22Rv1 (cell line): ENCODE measurements at regions not wholly inside any gene's neighbourhood (a gene's known extent, or its start where the extent isn't known, plus 50 kb on each side); places are given as distances from the start of the nearest gene placed in this dataset.

Source experiments
- H3K27ac ChIP-seq: fragments of 450-650 bp; 2 replicates; pipeline ENCODE4 v1.5.1; 2017
- ZFX ChIP-seq: fragments of 450-650 bp; IDR thresholded peaks from 2 replicates; pipeline ENCODE4 v1.6.1; 2017; ENCODE audit warnings: antibody characterized with exemption, borderline replicate concordance
- TF ChIP-seq, protein P1 (sequence below): fragments of 450-650 bp; IDR thresholded peaks from 2 replicates; pipeline ENCODE4 v1.5.1; 2017; ENCODE audit warnings: mild to moderate bottlenecking

GRCh38 chr13:72647422-72647821, 80.0 kb downstream of the MZT1 start:
- TF ChIP-seq, protein P1, sequence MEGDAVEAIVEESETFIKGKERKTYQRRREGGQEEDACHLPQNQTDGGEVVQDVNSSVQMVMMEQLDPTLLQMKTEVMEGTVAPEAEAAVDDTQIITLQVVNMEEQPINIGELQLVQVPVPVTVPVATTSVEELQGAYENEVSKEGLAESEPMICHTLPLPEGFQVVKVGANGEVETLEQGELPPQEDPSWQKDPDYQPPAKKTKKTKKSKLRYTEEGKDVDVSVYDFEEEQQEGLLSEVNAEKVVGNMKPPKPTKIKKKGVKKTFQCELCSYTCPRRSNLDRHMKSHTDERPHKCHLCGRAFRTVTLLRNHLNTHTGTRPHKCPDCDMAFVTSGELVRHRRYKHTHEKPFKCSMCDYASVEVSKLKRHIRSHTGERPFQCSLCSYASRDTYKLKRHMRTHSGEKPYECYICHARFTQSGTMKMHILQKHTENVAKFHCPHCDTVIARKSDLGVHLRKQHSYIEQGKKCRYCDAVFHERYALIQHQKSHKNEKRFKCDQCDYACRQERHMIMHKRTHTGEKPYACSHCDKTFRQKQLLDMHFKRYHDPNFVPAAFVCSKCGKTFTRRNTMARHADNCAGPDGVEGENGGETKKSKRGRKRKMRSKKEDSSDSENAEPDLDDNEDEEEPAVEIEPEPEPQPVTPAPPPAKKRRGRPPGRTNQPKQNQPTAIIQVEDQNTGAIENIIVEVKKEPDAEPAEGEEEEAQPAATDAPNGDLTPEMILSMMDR: no peak
- no peak for TF ChIP-seq ZFX
- no peak overlapping the region for H3K27ac ChIP-seq

- TF ChIP-seq ZFX: no peak
- TF ChIP-seq, protein P1: no peak
- no peak overlapping the region for H3K27ac ChIP-seq
These were observed 81.9 kb downstream of the MZT1 start for GRCh38 chr13:72645521-72645920.

DNA sequence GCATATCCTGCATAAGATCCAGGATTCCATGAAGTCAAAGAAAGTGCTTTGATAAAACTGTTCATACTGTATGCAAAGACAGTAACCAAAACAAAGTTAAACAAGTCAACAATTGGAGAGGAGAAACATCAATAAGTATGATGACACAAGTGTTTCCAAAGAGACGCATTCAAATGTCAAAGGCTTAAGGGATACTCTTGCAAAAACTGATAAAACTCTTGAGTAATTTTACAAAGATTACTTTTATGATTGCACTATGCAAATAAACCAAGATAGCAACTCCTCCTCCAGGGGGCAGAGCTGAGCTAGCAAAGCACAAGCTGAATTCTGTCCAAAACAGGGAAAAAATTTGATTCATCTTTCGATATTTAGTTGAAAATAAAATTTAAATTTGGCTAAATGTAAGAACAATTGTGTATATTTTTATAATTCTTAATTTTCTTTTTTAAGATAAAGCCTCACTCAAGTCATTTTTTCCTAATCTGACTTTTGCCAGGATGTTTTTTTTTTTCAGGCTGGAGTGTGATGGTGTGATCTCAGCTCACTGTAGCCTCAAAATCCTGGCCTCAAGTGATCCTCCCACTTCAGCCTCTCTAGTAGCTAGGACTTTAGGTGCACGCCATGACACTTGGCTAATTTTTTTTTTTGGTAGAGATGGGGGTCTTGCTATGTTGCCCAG, 84.0 kb downstream of the MZT1 start:
- no peak overlapping the region for H3K27ac ChIP-seq
- no peak for TF ChIP-seq ZFX
- TF ChIP-seq, protein P1: peak; percentile 93

DNA sequence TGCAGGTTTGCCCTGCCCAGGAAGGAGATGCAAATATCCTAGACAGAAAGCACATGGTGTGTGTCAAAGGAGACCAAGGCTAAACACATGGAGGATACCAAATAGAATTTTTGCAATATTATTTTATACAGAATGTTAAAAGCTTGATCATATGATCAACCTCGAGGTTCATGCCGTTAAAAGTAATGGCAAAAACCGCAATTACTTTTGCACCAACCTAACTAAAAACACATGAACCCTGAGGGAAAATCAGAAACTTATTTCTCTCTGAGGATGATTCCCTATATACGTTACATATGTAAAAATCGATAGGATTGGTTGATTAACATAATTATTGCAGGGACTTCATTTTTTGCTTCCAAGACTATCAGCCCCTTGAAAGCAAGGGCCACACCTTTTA, 88.1 kb downstream of the MZT1 start:
- no peak for TF ChIP-seq ZFX
- TF ChIP-seq, protein P1: no peak
- no peak overlapping the region for H3K27ac ChIP-seq

- no peak overlapping the region for H3K27ac ChIP-seq
- no peak for TF ChIP-seq ZFX
These were observed 89.2 kb downstream of the MZT1 start for GRCh38 chr13:72638059-72638815.

DNA sequence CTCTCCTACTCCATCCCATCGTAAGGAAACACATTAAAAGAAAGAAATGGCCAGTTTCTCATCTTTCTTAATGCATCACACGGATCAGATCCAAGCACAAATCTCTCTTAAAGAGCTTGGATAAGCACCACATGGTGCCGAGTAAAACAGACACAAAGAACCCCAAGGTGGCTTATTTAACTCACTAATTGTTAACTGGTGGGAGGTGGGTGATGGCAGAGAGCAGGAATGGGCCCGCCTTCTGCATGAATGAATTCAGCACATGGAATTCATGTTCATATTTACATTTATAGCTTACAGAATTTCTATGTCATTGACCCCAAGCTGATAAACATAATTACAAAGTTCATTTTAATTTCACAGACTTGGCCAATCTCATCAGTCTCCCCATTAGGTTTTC, 89.9 kb downstream of the MZT1 start:
- no peak overlapping the region for H3K27ac ChIP-seq
- TF ChIP-seq, protein P1: no peak
- no peak for TF ChIP-seq ZFX

- TF ChIP-seq, protein P1: no peak
- no peak for TF ChIP-seq ZFX
- H3K27ac ChIP-seq: no peak overlapping the region
These were observed 92.6 kb downstream of the MZT1 start for GRCh38 chr13:72634859-72635258.

GRCh38 chr13:72622546-72622945, 104.9 kb downstream of the MZT1 start:
- H3K27ac ChIP-seq: no peak overlapping the region
- TF ChIP-seq, protein P1: no peak
- no peak for TF ChIP-seq ZFX
